GM12872 (cell line): ENCODE measurements at regions not wholly inside any gene's neighbourhood (a gene's known extent, or its start where the extent isn't known, plus 50 kb on each side); places are given as distances from the start of the nearest gene placed in this dataset.

ENCODE experiments used
- CTCF ChIP-seq: IDR thresholded peaks from 3 replicates; pipeline ENCODE4 v1.5.1; 2011; ENCODE audit warnings: low read depth, mild to moderate bottlenecking, low read length, moderate library complexity; ENCODE audit not compliant: insufficient read depth

- no peak for TF ChIP-seq CTCF
These were observed 914.3 kb upstream of the C9orf72 start for GRCh38 chr9:28487561-28487960.

GRCh38 chr9:28491121-28491520, 917.8 kb upstream of the C9orf72 start:
- no peak for TF ChIP-seq CTCF

- TF ChIP-seq CTCF: no peak
These were observed 928.9 kb upstream of the C9orf72 start for GRCh38 chr9:28502189-28502588.

- no peak for TF ChIP-seq CTCF
These were observed 929.5 kb upstream of the C9orf72 start for GRCh38 chr9:28502741-28503140.

- no peak for TF ChIP-seq CTCF
These were observed 930.3 kb upstream of the C9orf72 start for GRCh38 chr9:28503573-28503972.

- no peak for TF ChIP-seq CTCF
These were observed 945.2 kb upstream of the C9orf72 start for GRCh38 chr9:28518439-28518838.

GRCh38 chr9:28528049-28528448, 954.8 kb upstream of the C9orf72 start:
- no peak for TF ChIP-seq CTCF

- TF ChIP-seq CTCF: no peak
These were observed 964.9 kb upstream of the C9orf72 start for GRCh38 chr9:28538132-28538531.
